GM23338 (cell line): ENCODE measurements at regions not wholly inside any gene's neighbourhood (a gene's known extent, or its start where the extent isn't known, plus 50 kb on each side); places are given as distances from the start of the nearest gene placed in this dataset.

Experiments used
- CREB1 ChIP-seq: fragments of 250-450 bp; sonication (Bioruptor Pico); IDR thresholded peaks from 2 replicates; pipeline ENCODE4 v1.5.0; 2020; ENCODE audit warnings: low read depth, mild to moderate bottlenecking, moderate library complexity
- EZH2 ChIP-seq: fragments of 200-600 bp; sonication (generic); IDR thresholded peaks from one replicate; pipeline ENCODE4 v1.8.0; 2017; ENCODE audit warnings: antibody characterized with exemption, mild to moderate bottlenecking, low read depth; ENCODE audit not compliant: unreplicated experiment
- EZH2phosphoT487 ChIP-seq: fragments of 200-600 bp; sonication (generic); IDR thresholded peaks from one replicate; pipeline ENCODE4 v1.8.1; 2018; ENCODE audit warnings: antibody characterized with exemption; ENCODE audit not compliant: unreplicated experiment
- JUNB ChIP-seq: IDR thresholded peaks from one replicate; pipeline ENCODE4 v1.6.1; 2016; ENCODE audit warnings: antibody characterized with exemption; ENCODE audit not compliant: unreplicated experiment
- NANOG ChIP-seq: IDR thresholded peaks from 2 replicates; pipeline ENCODE4 v1.6.1; 2016; ENCODE audit warnings: antibody characterized with exemption, borderline replicate concordance
- POLR2AphosphoS5 ChIP-seq: IDR thresholded peaks from 2 replicates; pipeline ENCODE4 v1.6.1; 2016; ENCODE audit warnings: antibody characterized with exemption, low read depth
- STAT1 ChIP-seq: IDR thresholded peaks from one replicate; pipeline ENCODE4 v1.6.1; 2016; ENCODE audit warnings: antibody characterized with exemption; ENCODE audit not compliant: unreplicated experiment
- ZNF114 ChIP-seq: fragments of 250-450 bp; sonication (Bioruptor Pico); IDR thresholded peaks from 2 replicates; pipeline ENCODE4 v1.5.0; 2020; ENCODE audit warnings: mild to moderate bottlenecking, moderate library complexity
- ZNF331 ChIP-seq: fragments of 250-450 bp; sonication (Bioruptor Pico); IDR thresholded peaks from 2 replicates; pipeline ENCODE4 v1.5.0; 2020; ENCODE audit warnings: low read depth, mild to moderate bottlenecking, moderate library complexity
- TF ChIP-seq, protein P1 (sequence below), 2 experiments: fragments of 200-600 bp in 1 of 2; sonication (generic) in 1 of 2; conservative IDR thresholded peaks; 2 replicates each; pipeline versions ENCODE4 v1.5.1 to v1.6.1; 2016 to 2017; ENCODE audit warnings: antibody characterized with exemption in 2 of 2, low read depth in 2 of 2, mild to moderate bottlenecking in 2 of 2, moderate library complexity in 1 of 2
- TF ChIP-seq, protein P2 (sequence below): IDR thresholded peaks from one replicate; pipeline ENCODE4 v1.6.1; 2018; ENCODE audit warnings: antibody characterized with exemption; ENCODE audit not compliant: unreplicated experiment
- TF ChIP-seq, protein P3 (sequence below): IDR thresholded peaks from 2 replicates; pipeline ENCODE4 v1.6.1; 2016; ENCODE audit warnings: antibody characterized with exemption

DNA sequence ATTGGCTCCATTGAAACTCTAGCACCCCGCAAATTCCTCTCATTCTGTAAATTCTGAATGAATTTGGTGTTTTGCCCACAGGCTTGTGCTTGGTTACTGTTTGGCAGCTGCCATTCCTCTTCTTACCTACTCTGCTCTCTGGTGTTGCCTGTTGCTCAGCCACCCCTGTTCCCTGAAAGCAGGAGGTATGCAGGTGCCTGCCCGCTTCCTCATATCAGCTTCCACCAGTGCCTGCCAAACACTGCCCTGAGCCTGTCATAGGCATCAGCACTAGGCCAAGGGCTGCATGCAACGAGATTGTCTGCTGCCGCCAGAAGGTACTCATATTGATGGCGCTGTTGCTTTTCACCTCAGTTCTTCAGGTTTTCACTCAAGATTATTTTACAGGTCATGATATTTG lies 978.1 kb downstream of the C4orf33 start:
- TF ChIP-seq JUNB (no peak), POLR2AphosphoS5 (no peak), ZNF114 (CRISPR knock-in tag) (no peak), EZH2 (no peak), EZH2phosphoT487 (no peak), STAT1 (no peak), ZNF331 (no peak), CREB1 (CRISPR knock-in tag) (no peak), NANOG (no peak)
- TF ChIP-seq, protein P1, sequence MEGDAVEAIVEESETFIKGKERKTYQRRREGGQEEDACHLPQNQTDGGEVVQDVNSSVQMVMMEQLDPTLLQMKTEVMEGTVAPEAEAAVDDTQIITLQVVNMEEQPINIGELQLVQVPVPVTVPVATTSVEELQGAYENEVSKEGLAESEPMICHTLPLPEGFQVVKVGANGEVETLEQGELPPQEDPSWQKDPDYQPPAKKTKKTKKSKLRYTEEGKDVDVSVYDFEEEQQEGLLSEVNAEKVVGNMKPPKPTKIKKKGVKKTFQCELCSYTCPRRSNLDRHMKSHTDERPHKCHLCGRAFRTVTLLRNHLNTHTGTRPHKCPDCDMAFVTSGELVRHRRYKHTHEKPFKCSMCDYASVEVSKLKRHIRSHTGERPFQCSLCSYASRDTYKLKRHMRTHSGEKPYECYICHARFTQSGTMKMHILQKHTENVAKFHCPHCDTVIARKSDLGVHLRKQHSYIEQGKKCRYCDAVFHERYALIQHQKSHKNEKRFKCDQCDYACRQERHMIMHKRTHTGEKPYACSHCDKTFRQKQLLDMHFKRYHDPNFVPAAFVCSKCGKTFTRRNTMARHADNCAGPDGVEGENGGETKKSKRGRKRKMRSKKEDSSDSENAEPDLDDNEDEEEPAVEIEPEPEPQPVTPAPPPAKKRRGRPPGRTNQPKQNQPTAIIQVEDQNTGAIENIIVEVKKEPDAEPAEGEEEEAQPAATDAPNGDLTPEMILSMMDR (conservative IDR thresholded peaks at IDR 0.05; ENCODE audit: low read depth in 2 of 2): no peak
- TF ChIP-seq, protein P2, sequence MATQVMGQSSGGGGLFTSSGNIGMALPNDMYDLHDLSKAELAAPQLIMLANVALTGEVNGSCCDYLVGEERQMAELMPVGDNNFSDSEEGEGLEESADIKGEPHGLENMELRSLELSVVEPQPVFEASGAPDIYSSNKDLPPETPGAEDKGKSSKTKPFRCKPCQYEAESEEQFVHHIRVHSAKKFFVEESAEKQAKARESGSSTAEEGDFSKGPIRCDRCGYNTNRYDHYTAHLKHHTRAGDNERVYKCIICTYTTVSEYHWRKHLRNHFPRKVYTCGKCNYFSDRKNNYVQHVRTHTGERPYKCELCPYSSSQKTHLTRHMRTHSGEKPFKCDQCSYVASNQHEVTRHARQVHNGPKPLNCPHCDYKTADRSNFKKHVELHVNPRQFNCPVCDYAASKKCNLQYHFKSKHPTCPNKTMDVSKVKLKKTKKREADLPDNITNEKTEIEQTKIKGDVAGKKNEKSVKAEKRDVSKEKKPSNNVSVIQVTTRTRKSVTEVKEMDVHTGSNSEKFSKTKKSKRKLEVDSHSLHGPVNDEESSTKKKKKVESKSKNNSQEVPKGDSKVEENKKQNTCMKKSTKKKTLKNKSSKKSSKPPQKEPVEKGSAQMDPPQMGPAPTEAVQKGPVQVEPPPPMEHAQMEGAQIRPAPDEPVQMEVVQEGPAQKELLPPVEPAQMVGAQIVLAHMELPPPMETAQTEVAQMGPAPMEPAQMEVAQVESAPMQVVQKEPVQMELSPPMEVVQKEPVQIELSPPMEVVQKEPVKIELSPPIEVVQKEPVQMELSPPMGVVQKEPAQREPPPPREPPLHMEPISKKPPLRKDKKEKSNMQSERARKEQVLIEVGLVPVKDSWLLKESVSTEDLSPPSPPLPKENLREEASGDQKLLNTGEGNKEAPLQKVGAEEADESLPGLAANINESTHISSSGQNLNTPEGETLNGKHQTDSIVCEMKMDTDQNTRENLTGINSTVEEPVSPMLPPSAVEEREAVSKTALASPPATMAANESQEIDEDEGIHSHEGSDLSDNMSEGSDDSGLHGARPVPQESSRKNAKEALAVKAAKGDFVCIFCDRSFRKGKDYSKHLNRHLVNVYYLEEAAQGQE: no peak
- TF ChIP-seq, protein P3, sequence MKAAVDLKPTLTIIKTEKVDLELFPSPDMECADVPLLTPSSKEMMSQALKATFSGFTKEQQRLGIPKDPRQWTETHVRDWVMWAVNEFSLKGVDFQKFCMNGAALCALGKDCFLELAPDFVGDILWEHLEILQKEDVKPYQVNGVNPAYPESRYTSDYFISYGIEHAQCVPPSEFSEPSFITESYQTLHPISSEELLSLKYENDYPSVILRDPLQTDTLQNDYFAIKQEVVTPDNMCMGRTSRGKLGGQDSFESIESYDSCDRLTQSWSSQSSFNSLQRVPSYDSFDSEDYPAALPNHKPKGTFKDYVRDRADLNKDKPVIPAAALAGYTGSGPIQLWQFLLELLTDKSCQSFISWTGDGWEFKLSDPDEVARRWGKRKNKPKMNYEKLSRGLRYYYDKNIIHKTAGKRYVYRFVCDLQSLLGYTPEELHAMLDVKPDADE: no peak
